HG03045 (cell line): ENCODE measurements at regions not wholly inside any gene's neighbourhood (a gene's known extent, or its start where the extent isn't known, plus 50 kb on each side); places are given as distances from the start of the nearest gene placed in this dataset.

Experiments
- ATAC-seq: cut with Tn5 transposase; IDR thresholded peaks from one replicate; pipeline ENCODE4 v1.9.1; 2021; ENCODE audit warnings: mild to moderate bottlenecking, moderate library complexity; ENCODE audit not compliant: unreplicated experiment

DNA sequence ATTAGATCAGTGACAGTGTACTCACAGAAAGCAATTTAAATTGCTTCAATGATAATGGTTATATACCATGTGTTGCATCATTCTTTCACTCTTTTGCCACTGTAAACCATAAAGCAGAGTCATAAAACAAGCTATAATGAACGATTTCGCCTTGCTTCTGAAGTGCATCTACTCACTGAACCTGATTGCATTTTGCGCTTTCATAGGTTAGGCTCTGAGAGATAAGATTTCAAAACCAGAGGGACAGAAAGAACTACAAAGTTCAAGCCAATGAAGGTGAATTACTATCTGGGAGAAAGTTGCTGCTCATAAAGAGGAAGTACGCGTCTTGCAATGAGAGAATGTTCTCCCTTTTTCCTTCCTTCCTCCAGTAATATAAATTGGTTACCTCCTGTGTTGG lies 412.7 kb downstream of the CETN3 start:
- ATAC-seq: no peak

DNA sequence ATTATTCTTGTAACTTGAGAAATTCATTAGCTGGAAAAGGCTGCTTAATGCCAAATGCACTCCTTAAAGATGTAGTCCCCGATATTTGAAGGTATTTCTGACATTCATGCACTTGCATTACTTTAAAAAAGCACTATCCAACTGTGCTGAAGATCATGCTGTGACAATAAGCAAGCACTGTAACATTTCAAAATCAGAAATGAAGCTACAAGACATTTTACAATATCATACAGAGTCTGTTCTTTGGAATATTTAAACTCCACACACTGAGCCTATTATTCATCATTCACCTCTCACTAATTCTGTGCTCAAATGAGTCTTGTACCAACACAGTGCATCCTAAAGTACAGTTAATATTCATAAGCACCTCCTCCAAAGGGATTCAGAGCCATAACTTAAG lies 413.2 kb downstream of the CETN3 start:
- ATAC-seq: no peak

DNA sequence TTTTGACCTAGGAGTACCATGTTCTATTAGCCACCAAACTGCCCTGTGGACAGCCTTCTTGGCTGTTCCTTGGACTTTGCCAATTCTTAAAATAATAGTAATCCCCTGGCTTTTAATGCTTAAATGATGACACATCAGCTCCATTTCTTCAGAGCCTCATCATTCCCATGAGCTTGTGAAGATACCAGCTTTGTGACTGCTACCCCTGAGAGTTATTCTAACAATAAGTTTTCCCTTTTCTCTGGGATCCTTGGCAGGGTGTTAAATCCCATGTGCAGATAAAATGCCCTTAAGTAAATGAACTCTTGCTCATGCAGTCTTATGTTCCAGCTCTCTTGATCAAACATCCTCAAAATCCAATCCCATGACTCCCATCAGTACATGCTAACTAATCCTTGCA lies 415.3 kb downstream of the CETN3 start:
- no peak for ATAC-seq

DNA sequence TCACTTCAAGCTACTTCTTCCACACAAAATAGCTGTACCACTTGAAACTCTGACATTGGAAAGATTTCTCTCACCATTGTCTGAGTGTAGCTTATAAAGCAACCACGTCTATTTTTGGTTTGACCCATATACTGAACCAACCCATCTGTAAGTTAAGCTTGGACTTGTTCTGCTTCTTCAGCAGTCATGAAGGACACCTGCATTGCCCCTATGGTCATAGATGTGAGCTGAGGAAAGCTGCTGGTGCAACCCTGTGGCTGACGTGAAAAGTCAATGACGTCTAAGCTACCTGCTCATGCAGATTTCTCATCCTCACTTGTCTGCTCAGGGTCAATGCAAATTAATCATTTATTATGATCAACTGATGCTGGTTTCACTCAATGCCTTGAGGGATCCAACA lies 417.4 kb downstream of the CETN3 start:
- ATAC-seq: no peak

DNA sequence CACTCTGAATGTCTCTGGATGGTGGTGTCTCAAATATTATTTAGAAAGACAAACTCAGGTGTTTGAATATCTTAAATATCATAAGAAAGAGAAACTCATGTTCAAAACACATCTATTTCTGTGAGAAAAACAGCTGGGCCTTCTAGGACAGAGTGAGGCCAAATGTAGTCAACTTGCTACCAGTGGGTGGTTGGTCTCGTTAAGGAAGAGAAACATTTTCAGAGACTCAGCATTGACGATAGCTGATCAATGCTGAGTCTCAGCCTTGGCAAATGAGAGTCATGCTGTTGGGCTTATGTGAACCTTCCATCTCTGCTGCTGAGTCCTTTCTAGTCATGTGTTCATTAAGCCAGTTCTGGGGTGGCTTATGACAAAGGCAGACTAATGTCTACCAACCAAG lies 418.0 kb downstream of the CETN3 start:
- ATAC-seq: no peak

DNA sequence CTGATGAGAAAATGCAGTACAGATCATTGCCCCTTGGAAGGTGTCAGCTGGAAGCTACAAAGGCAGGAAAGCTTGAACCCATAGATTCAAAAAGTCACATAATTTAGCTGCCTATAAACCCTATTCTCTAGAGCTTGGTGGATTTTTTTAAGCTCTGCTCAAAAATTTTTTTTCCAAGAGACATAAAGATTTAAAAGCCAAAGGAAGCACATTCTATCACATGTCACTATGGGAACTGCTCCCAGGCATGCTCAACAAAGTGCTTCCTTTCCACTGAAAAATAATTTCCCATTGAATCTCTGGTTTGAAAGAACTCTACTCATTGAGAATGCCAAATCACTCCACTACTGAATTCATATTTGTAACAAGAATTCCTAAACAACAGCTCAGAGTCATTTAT lies 419.8 kb downstream of the CETN3 start:
- ATAC-seq: no peak

DNA sequence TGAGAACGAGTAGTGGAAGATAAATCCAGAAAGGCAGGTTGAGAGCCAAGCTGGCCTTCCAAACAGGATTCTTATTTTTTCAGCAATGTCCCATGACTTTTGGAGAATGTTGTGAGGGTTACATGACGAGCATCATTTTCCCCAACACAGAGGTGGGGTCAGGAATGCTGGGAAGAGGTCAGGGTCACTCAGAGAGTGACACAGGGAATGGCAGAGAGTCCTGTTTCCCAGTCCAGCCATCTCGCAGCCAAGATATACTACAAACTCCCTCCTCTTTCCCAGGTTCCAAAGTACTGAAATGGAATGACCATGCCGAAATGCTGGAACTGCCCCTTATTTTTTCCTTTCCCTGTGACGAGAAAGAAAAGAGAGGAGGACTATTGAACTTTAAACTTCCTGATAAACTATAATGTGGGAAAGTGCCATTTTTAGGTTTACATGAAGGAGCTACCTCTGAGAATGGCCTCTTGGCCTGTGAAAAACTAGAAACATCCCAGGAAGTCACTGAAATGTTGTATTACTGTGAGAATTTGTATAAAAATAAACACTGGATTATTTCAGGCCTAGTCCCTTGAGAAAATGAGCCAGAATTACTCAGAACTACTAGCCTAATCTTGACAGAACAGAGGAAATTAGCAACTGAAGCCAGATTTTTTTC lies 420.4 kb downstream of the CETN3 start:
- no peak for ATAC-seq

DNA sequence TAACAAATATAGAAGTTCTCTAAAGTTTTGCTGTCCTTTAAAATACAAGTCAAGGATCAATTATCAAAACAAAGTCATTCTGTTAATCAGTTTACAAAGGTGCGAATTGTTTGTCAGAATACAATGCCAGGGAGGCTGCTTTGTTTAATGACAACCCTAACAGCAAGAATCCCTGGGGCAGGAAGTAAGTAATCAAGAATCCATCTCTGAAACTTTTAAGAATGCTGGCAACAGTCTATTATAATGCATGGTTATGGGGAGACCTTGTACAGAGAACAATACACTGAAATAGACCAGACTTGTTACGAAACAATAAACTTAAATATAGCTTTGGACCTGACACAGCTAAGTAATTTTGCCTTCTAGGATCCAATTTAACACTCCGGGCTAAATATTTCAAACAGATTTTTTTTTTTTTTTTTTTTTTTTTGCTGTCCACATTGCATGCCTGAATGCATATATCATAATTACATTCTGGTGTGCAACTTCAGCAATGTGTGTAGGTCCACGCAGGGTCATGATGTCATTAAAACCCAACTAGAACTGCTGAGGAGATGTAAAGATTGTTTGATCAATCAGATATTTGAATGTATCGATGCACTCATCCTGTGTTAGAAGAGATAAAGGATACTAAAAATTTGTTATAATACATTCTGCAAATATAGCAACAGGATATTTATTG lies 421.3 kb downstream of the CETN3 start:
- ATAC-seq: no peak

DNA sequence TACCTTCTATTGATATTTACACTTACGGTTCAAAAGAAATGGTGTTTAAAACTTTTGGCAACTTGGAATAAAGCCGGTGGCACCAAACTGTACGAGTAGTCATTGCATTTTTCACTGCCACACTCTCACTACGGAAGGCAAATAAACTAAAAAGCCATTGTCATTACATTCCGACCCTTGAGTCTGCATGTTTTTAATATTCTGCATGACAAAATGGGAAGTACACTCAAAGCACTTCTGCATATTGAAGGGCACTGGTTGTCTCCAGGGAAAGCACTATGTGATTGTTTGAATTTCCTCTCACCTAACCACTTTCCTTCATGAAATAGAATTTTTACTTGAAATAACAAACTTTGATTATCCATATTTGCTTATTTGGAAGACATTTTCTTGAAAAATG lies 426.3 kb downstream of the CETN3 start:
- no peak for ATAC-seq

DNA sequence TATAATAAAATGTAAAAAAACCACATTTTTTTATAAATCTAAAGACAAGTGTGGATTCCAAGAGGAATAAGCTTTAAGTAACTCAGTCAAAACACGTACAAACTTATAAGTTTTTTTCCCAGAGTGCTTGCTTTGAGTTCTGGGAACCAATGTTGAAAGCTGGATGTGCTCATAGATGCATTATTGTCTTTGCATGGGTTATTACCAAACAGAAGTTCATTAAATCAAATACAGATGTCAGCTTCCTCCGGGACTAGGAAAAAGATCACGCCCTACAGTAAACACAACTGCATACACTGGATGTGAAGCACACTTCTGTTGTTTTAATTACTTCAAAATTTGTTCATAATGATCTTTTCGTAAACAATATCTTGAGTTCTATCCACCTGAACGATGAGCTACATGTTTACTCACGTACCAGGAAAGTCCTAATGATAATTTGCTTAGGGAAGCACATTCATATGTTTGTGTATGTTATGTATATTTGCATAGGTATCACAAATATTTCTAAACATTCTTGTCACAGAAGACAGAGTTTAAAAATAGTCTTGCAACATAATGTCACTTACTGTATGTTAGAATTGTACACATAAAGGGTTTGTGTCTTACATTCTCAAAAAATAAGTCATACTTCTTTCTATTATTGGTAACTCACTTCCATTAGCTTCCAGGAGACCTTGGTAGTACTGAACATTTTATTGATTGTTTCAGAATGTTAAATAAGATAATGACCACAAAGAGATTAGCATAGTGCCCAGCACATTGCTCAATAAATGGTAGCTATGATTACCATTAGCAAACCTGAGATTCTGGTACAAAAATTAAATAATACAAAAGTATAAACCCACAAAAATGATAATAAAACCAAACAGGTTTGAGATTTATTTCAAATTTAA lies 427.4 kb downstream of the CETN3 start:
- no peak for ATAC-seq

DNA sequence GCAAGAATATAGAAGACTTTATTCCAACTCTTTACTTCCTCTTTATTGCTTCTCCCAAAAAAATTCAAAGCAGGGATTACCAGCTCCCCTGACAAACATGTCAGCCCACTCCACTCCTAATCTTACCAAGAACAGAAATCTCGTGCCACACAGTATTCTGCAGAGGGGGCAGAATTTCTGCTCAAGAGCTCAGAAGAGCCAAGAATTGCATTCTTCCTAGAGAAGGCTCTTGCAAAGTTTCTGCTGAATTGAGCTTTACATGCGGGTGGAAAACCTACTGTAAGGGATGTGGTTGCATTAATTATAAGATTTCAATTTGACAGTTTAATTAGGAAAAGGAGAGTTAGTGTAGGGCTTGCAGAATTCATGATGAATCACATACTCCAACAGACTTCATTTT lies 428.5 kb downstream of the CETN3 start:
- ATAC-seq: no peak

DNA sequence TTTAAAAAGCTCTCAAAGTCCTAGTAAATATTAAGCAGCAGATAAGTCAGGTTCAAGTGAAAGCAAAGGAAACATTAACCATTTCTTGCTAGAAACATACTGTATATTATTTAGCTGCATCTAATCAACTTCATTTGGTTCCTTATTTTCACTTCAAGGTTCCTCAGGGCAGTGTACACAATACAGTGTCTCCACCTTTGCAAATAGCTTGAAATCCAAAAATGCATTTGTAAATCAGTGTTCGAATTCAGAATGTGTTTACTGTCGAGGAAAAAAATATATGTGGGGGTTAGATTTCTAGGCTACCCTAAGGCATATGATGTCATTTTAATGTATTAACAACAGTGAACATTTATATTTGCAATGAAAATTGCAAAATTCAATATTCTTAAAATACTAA lies 436.0 kb downstream of the CETN3 start:
- ATAC-seq: no peak

DNA sequence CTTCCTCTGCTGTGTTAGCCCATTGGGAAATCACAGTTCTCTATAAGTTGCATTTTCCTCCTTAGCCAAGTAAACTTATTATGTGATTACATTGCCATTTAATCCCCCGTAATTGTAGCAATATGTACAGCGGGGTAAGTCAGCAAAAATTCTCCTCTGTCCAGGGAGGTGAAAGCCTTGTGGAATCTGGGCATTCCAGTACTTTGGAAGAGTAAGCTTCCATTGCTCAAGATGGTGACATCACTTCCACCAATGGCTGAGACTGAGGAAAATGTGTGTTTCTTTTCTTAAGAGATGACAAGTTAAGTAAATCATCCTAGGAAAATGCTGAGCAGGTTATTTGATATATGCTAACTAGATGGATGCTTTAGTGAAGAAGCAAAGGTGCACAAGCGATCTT lies 436.7 kb downstream of the CETN3 start:
- no peak for ATAC-seq

DNA sequence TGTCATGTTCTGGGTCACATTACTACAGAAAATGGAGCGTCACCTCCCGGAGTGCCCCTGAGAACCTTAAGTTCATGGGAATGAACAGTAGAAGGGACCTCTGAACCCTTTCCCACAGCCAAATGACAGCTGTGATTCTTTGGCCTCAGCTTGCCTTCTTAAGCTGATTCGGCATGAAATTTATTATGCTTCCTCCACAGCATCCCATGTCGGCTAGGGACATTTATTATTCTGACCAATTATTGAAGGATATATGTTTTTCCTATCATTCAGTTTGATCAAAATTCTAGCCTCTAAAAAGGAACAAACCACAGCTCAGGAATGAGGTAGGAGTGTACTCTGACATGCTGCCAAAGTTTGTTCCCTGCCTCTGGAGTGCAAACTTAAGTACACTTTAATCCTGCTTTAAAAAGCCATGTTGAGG lies 440.6 kb downstream of the CETN3 start:
- ATAC-seq: no peak

DNA sequence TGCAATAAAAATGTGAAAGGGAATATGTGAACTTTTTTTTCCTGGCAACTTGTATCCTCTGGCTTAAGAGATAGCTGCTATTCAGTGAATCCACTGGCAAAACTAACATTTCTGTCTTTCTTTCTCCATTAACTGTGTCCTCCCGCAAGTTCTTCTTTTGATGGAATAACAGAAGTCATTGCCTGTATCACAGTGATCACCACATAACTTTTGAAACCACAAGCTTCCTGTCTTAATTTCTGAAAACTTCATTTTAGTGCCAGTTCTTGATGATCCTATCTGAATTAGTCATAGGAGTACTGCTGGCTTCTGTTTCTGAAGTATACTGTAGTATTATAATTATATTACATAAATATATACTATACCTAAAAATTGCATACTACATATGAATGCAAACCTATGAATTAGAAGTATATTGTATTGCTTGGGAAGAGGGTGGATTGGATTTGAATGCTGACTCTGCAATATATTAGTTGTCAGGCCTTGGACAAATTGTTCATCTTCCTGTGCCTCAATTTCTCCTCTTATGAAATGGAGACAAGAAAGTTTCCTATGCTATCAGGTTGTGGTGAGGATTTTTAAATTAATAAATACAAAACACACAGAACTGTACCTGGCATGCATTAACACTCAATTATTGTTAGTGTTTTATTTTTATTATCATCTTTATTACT lies 441.6 kb downstream of the CETN3 start:
- no peak for ATAC-seq

DNA sequence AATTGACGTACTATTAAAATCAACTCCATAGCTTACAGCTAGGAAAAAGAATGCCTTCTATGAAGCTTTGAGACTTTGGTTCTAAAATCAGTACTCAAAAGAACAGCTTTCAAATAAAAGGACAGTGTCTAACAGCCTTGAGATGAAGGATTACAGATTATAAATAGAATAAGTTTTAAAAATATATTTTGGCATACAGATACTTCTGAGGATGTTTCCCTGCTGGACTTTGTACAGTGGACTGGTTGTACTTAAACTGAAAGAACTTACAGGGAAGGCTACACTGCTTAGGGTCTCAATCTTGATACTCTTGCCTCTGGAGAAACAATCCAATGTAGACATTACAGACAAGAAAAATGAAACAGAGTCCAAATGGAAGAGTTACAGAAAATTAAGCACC lies 452.7 kb downstream of the CETN3 start:
- no peak for ATAC-seq

DNA sequence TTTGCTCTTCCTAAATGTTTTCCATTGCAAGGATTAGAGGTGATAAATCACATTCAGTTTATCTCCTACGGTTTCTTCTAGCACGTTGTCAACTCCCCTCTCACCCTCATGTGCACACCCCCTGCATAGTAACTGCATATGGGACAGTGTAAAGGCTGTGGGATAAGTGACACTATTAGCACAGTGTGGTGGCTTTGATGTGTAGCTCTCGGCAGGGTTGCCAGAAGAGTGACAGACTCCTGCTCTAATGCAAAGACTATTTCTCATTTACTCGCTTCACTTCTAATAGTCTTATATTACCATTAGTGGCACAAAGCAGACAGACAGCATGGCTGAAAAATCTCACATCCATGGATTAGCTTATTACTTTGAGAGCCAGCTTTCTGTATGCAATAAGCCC lies 454.6 kb downstream of the CETN3 start:
- no peak for ATAC-seq

DNA sequence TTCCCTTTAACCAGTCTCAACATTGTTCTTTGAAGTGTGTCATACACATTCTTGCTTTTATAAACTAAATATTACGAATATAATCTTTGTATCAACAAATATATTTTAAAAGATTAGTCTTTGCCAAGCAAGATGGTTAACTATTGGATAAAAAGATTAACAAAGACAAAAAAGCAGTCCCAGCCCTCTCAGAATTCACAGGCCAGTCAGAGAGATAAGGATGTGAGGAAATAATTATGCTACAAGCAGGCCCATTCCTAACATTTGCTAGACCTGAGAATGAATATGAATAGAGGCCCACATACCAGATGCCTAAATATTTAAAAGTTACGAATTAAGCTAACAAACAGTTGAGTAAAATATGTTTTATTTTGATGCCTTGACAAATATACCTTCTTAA lies 457.7 kb downstream of the CETN3 start:
- ATAC-seq: no peak

DNA sequence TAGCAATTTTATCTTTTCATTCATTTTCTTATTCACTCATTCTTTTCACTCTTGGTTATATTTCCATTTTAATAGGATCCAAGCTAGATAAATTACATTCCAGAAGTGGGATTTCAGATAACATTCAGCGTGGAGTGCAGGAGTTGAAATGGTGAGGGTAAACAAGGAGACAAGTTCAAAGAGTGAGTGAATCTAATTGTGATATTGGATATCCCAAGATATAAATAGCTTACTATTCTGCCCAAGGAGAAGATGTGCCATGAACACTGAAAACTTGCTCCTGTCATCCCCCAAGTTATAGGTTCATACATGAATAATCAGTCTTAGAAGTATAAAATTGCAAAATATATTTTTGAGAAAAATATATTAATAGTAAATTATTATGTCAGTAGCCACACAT lies 459.3 kb downstream of the CETN3 start:
- ATAC-seq: no peak

DNA sequence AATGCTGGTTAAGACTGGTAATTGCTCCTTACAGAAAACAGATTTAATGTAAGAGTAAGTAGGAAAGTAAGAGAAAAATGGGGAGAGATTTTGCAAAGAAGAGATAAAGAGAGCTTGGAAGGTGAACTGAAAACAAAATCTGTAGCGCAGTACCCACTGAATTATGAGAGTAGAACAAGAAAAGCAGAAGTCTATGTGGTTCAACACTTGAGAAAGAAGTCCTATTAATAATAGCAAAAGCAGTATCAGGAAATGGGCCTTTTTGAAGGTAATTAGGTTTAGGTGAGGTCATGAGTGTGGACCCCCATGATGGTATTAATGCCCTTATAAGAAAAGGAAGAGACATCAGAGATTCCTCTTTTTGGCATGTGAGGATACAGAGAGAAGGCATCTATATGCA lies 460.6 kb downstream of the CETN3 start:
- ATAC-seq: no peak

DNA sequence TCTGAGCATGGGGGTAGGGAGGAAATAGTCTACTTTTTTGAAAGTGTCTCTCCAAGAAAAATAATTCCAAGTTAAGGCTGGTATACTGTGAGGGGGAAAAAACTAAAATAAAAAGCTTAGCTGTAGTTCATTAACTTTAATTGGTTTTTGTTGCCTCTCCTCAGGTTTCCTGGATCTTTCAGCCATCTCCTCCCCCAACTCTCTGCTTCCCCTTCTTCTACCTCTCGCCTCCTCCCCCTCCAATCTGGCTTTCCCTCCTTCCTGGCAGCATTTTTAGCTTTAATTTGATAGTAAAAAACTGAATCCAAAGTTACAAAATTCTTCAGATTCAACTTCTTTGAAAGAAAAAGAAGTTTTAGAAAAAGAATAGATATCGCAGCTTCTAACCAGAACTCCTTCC lies 462.6 kb downstream of the CETN3 start:
- ATAC-seq: no peak
